ENCODE measurements at regions not wholly inside any gene's neighbourhood (a gene's known extent, or its start where the extent isn't known, plus 50 kb on each side); places are given as distances from the start of the nearest gene placed in this dataset.

GRCh38 chr3:6396631-6397030, 464.3 kb upstream of the GRM7 start:
- TF ChIP-seq GATA2 (IDR thresholded peaks at IDR 0.05; ENCODE audit: low read depth, low read length) (no peak), GATA3 (IDR thresholded peaks at IDR 0.05; ENCODE audit: low read depth, low read length) (no peak)
